HG02870 (cell line): ENCODE measurements at regions not wholly inside any gene's neighbourhood (a gene's known extent, or its start where the extent isn't known, plus 50 kb on each side); places are given as distances from the start of the nearest gene placed in this dataset.
A peak's percentile ranks its signal among the peaks of the same experiment; 100 is the strongest.

ENCODE experiments used
- ATAC-seq: cut with Tn5 transposase; IDR thresholded peaks from one replicate; pipeline ENCODE4 v1.9.1; 2021; ENCODE audit warnings: mild to moderate bottlenecking, moderate library complexity; ENCODE audit not compliant: unreplicated experiment

- ATAC-seq = no peak
These were observed 242.9 kb downstream of the CDC5L start for GRCh38 chr6:44630125-44631028.

DNA sequence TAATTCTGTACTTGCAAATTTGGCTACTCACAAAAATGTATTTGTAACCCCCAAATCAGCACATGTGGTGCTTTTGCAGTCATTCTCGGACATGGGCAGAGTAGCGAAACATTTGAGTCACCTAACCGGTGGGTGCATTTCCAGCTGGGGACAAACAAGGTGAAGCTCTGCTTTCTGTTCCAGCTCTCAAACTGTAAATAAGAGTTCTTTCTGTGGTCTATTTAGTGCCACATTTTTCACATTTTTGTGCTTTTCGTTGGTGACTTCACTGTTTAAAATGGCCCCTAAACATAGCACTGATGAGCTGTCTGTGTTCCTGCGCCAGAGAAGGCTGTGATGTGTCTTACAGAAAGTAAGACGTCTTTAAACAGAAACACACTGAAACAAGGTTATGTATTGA, 244.5 kb downstream of the CDC5L start:
- no peak for ATAC-seq

DNA sequence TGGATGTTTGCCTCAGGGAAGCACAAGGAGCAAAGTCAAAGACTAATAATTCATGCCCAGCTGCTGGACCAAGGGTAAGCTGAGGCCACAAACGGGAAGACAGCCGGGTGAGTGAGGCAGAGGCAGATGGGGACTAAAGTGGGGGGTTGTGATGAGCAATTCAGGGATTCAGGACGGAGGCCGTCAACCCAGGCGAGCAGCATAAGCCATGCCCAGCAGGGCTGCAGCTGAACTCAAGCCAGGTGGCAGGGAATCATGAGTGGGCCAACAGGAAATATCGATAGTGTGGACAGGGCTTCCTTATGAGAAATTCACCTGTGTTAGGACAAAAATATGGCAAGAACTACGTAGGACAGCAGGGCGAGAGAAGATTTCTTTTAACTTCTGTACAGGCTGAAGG, 246.8 kb downstream of the CDC5L start:
- ATAC-seq = no peak

DNA sequence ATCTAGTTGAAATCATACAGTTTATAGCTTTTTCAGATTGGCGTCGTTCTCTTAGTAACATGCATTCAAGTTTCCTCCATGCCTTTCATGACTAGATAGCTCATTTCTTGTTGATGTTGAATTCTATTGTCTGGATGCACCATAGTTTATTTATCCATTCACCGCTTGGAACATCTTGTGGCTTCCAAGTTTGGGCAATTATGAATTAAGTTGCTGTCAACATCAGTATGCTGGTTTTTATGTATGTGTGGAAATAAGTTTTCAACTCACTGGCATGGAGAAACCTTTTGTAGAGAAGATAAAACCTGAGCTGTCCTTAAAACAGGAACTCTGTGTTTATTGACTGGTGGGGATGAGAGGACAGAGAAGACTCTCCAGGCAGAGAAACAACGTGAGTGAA, 248.0 kb downstream of the CDC5L start:
- ATAC-seq = no peak

DNA sequence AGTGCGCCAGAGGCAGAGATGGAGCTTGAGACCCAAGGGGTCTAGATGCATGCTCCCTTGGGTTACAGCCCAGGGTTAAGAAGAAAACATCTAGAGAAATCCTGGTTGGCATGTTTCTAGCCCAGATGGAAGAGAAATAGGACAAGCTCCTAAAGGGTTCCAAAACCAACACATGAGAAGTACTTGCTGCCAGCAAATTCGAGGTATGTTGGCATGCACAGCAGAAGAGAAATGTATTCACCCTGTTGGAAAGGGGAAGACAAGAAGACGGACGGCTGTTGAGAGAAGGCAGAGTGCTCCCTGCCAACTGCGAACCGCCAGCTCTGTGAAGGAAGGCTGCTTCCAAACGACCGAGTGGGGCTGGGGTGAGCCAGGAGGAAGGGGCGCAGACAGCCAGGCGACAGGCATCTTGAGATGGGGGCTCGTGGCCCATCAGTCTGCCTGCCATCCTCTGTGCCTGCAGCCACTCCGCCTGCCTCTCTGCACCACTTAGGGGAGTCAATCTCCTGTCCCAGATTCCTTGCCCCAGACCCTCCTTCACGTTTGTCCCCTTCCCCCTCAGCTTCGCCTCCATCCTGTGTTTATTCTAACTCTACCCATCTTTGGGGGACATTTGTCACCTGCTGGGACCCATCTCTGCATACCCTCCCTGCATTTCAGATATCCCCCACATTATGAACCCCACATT, 249.2 kb downstream of the CDC5L start:
- ATAC-seq = no peak

GRCh38 chr6:44641344-44642031, 254.0 kb downstream of the CDC5L start:
- ATAC-seq = no peak

DNA sequence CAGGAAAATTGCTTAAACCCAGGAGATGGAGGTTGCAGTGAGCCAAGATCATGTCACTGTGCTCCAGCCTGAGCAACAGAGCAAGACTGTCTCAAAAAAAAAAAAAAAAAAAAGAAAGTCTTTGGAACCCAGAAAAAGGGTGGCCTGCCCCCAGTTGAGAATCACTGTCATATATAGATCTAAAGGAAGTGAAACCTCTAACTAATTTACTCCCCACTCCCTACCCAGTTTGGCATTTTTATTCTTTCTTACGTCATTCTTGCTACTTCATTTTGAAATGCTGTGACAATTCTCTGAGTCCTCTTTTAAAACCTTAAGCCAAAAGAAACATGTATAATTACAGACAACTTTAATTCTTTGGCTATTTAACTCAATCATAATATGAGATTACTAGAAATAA, 254.8 kb downstream of the CDC5L start:
- ATAC-seq = no peak

DNA sequence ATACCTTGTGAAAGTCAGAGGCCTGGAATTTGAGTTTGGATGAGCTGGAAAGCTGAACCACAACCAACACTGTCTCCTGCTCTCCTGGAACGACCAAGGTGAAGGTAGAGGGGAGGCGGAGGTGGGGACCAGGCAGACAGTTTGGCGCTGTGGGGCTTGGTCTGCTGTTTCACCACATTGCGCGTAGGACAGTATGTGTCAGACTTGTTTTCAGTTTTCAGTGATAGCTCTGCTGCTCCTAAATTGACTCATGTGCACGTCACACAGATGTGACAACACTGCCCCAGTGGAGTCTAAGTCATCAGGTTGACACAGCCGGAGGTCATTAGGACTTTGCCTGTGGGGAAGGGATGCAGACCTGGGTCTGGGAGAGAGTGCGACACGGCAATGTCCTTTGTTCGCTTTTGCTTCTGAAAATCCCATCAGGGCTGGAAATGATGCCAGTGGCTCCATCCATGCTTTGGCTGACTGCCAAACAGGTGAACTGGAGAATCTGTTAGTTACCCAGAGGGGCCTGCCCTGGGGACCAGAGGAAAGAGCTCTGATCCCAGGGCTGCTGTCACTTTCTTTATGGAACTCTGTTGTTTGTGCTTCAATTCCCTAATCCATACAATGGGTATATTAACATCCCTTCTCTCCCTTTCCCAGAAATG, 255.5 kb downstream of the CDC5L start:
- no peak for ATAC-seq

DNA sequence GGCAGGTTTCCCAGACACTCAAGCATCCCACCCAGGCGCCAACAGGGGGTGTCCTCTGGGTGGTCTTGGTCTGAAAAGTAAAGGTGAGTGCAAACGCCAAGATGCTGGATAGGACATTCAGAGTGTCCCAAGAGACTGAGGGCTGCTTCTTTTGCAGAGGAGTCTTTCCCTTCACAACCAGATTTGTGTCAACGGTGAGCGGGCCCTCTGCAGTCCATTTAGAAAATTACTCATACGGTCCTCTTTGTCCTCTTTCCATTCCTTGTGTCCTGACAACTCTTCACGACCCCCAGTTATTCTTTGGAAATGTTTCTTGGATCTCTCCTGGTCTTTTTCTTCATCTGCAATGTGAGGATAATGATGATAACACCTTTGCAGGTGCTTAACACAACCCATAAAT, 257.8 kb downstream of the CDC5L start:
- no peak for ATAC-seq

DNA sequence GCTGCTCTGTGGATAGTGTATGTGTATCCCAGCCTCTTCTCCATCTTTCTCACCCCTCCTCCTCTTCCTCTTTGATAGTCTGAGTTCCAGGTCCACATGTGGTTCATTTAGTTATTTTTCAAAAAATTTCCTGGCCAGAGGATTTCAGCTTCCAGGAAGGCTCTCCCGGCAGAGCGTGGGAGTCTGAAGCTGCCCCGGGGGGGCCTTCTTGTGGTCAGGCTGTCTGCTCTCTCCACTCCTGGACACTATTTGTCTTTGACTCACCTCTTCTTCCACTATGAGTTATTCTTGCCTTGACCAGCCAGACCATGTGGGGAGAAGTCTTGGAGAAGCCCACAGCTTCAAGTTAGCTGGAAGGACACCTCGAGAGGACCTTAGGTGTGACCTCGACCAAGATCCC, 258.8 kb downstream of the CDC5L start:
- ATAC-seq = no peak

- no peak for ATAC-seq
These were observed 262.0 kb downstream of the CDC5L start for GRCh38 chr6:44649365-44650025.

DNA sequence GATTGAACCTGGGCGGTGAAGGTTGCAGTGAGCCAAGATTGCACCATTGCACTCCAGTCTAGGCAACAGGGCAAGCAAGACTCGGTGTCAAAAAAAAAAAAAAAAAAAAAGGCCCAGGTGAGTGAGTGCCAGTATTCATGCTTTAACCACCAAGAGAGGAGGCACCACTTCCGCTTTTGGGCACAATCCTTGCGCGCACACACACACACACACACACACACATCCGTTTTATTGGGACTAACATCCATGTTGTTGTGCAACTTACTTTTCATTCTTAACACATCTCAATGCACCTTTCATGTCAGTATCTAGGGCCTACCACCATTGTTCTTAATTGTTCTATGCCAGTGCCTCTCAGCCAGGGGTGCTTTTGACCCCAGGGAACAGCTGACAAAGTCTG, 263.0 kb downstream of the CDC5L start:
- no peak for ATAC-seq

- ATAC-seq = no peak
These were observed 263.4 kb downstream of the CDC5L start for GRCh38 chr6:44650947-44651346.

DNA sequence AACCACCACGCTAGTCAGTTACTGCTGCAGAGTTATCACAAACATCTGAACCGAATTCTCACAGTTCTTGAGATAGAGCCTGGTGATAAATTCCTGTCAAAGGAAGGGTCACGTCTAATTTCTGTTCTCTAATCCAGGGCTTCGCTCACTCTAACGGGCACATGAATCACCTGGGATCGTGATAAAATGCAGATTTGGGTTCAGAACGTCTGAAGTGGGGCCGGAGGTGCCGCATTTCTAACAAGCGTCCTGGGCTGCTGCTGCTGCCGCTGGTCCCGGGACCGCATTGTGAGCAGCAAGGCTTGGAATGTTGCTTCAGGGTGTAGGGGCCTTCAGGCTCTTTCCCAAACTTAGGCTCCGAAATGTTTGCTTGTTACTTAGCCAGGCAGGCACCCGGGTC, 264.1 kb downstream of the CDC5L start:
- no peak for ATAC-seq

DNA sequence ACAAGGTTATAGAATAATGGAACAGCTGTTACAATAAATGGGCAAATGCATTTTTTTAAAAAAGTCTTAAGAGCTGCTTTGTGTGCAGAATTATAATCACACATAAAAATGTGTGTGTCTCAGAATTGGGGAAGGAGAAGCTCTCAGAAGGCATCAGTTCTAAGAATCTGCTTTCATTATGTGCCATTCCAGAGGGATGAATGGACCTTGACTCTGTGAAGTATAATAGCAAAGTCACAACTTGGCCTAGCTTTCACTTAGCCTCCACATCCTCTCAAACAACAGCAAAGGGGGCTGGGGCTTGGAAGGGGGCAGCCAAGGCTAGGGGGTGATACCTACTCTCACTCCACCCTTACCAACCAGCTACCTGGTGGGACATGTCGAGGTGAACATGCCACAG, 265.0 kb downstream of the CDC5L start:
- no peak for ATAC-seq

DNA sequence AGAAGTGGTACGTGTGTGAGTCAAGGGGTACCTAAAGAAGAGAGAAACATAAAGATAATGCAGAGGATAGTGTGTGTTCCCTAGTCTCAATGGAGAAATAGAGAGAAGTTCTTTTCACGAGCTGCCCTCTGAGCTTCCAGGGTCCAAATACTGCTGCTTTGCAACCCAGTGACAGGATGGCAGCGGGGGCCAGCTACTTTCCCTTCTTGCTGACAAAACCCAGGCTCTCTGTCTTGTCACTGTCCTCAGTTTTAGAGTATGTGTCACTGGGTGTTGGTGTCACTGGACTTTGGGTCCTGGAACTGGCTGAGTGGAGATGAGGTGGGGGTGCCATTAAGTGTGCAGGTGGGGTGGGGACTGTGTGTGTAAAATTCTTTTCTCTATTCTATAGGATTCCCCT, 265.6 kb downstream of the CDC5L start:
- ATAC-seq = no peak

DNA sequence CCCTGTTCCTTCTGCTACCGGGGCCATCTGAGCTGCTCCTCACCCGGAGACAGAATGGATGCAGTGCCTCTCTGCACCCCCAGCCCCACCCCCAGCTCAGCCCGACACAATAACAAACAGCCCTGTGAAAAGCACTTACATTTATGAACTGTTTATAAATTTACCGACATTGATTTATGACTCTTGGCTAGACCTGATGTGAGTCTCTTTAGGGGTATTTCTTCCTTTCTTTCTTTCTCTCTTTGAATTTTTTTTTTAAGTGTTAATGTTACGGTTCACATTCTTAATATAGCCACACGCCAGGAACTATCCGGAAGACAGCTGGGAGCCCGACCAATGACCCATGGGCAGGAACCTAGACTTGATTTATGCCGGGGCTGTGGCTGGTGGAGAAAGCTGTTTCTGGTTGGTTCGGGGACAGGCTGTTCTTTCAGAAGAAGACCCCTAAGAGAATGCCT, 266.3 kb downstream of the CDC5L start:
- ATAC-seq = no peak

- ATAC-seq = peak; percentile 62
These were observed 268.2 kb downstream of the CDC5L start for GRCh38 chr6:44655412-44656342.

- no peak for ATAC-seq
These were observed 269.2 kb downstream of the CDC5L start for GRCh38 chr6:44656691-44657090.
